ENCODE measurements at regions not wholly inside any gene's neighbourhood (a gene's known extent, or its start where the extent isn't known, plus 50 kb on each side); places are given as distances from the start of the nearest gene placed in this dataset.

- no peak for TF ChIP-seq CTCF (IDR thresholded peaks at IDR 0.05)
- no peak for TF ChIP-seq POLR2AphosphoS5 (IDR thresholded peaks at IDR 0.05; ENCODE audit: low read depth, low read length)
- no peak for TF ChIP-seq REST (IDR thresholded peaks at IDR 0.05; ENCODE audit: insufficient read depth in 1 of 2, low read depth in 2 of 2, low read length in 1 of 2)
Measured at GRCh38 chr4:188872809-188873208, 733.6 kb downstream of the TRIML1 start.
